ENCODE measurements at regions not wholly inside any gene's neighbourhood (a gene's known extent, or its start where the extent isn't known, plus 50 kb on each side); places are given as distances from the start of the nearest gene placed in this dataset.

DNA sequence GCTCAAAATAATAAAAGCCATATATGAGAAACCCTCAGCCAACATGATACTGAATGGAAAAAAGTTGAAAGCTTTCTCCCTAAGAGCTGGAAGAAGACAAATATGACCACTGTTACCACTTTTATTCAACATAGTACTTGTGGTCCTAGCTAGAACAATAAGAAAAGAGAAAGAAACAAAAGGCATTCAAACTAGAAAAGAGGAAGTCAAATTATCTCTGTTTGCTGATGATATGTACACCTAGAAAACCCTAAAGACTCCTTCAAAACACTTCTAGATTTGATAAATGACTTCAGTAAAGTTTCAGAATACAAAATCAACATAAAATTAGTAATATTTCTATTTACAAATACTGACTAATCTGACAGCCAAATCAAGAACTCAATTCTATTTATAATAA lies 328.8 kb upstream of the GCFC2 start:
- no TSS peak for BruUV-seq (replicated peaks)
- no peak for TF ChIP-seq SIN3A (IDR thresholded peaks at IDR 0.05; ENCODE audit: borderline replicate concordance, insufficient read depth, low read depth, low read length)
- TF ChIP-seq POLR2AphosphoS5 (IDR thresholded peaks at IDR 0.05; ENCODE audit: low read depth, low read length), result no peak
- no peak for TF ChIP-seq TCF7L2 (IDR thresholded peaks at IDR 0.05; ENCODE audit: low read depth, low read length)
- TF ChIP-seq, protein P1, sequence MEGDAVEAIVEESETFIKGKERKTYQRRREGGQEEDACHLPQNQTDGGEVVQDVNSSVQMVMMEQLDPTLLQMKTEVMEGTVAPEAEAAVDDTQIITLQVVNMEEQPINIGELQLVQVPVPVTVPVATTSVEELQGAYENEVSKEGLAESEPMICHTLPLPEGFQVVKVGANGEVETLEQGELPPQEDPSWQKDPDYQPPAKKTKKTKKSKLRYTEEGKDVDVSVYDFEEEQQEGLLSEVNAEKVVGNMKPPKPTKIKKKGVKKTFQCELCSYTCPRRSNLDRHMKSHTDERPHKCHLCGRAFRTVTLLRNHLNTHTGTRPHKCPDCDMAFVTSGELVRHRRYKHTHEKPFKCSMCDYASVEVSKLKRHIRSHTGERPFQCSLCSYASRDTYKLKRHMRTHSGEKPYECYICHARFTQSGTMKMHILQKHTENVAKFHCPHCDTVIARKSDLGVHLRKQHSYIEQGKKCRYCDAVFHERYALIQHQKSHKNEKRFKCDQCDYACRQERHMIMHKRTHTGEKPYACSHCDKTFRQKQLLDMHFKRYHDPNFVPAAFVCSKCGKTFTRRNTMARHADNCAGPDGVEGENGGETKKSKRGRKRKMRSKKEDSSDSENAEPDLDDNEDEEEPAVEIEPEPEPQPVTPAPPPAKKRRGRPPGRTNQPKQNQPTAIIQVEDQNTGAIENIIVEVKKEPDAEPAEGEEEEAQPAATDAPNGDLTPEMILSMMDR (IDR thresholded peaks at IDR 0.05), result no peak
- TF ChIP-seq, protein P2, sequence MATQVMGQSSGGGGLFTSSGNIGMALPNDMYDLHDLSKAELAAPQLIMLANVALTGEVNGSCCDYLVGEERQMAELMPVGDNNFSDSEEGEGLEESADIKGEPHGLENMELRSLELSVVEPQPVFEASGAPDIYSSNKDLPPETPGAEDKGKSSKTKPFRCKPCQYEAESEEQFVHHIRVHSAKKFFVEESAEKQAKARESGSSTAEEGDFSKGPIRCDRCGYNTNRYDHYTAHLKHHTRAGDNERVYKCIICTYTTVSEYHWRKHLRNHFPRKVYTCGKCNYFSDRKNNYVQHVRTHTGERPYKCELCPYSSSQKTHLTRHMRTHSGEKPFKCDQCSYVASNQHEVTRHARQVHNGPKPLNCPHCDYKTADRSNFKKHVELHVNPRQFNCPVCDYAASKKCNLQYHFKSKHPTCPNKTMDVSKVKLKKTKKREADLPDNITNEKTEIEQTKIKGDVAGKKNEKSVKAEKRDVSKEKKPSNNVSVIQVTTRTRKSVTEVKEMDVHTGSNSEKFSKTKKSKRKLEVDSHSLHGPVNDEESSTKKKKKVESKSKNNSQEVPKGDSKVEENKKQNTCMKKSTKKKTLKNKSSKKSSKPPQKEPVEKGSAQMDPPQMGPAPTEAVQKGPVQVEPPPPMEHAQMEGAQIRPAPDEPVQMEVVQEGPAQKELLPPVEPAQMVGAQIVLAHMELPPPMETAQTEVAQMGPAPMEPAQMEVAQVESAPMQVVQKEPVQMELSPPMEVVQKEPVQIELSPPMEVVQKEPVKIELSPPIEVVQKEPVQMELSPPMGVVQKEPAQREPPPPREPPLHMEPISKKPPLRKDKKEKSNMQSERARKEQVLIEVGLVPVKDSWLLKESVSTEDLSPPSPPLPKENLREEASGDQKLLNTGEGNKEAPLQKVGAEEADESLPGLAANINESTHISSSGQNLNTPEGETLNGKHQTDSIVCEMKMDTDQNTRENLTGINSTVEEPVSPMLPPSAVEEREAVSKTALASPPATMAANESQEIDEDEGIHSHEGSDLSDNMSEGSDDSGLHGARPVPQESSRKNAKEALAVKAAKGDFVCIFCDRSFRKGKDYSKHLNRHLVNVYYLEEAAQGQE (IDR thresholded peaks at IDR 0.05; ENCODE audit: insufficient read depth in 1 of 2, low read depth in 2 of 2, low read length in 1 of 2), result no peak
- intact Hi-C loops (cut with micrococcal nuclease; ENCODE audit: unreplicated experiment) (no loop called here), in situ Hi-C loops (cut with HindIII; ENCODE audit: low pct_unique_long_range_greater_than_20kb, low sequenced_read_pairs) (no loop called here)
- Histone ChIP-seq H3K4me3 (ENCODE audit: low read depth in 2 of 2, low read length in 2 of 2) (no peak overlapping the region), H3K27ac (ENCODE audit: low read length) (no peak overlapping the region), H3K27me3 (ENCODE audit: control insufficient read depth, insufficient read depth, low read length) (no peaks in the 10 kb centered on the region), H3K4me1 (ENCODE audit: control insufficient read depth, insufficient read depth, low read length) (no peaks in the 10 kb centered on the region), H3K9me3 (ENCODE audit: control insufficient read depth, insufficient read depth, low read depth, low read length) (no peaks in the 10 kb centered on the region), H3K36me3 (ENCODE audit: control insufficient read depth, insufficient read depth, low read length) (no peaks in the 10 kb centered on the region)
- DNase-seq (ENCODE audit: low read depth, low spot score) (no peak), ATAC-seq (no peak)
- CTCF ChIA-PET, result no interaction called here
- POLR2A ChIA-PET, result no interaction called here

DNA sequence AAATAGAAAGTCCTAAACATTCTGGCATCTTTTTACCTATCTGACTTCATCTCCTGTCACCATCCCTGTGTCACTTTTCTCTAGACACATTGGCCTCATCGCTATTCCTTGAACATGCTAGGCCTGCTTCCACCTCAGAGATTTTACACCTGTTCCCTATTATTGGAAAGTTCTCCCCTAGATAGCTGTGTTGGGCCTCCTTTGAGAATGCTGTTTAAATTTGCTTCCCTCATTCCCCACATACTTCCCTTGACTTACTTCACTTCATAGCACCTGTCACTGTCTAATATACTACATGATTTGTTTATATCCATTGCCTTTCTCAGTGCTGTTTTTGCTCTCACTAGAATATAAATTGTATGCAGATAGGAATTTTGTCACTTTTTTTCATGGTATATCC lies 317.0 kb upstream of the GCFC2 start:
- no peak for DNase-seq (ENCODE audit: low read depth, low spot score)
- H3K4me1 ChIP-seq (ENCODE audit: control insufficient read depth, insufficient read depth, low read length), result no peaks in the 10 kb centered on the region
- H3K27ac ChIP-seq (ENCODE audit: low read length), result no peak overlapping the region
- no peak for ATAC-seq
- in situ Hi-C loops (cut with HindIII; ENCODE audit: low pct_unique_long_range_greater_than_20kb, low sequenced_read_pairs), result no loop called here
- ChIA-PET CTCF (no interaction called here), POLR2A (no interaction called here)
- no peak overlapping the region for H3K4me3 ChIP-seq (ENCODE audit: low read depth in 2 of 2, low read length in 2 of 2)
- no TSS peak for BruUV-seq (replicated peaks)
- TF ChIP-seq POLR2AphosphoS5 (IDR thresholded peaks at IDR 0.05; ENCODE audit: low read depth, low read length) (no peak), SIN3A (IDR thresholded peaks at IDR 0.05; ENCODE audit: borderline replicate concordance, insufficient read depth, low read depth, low read length) (no peak), TCF7L2 (IDR thresholded peaks at IDR 0.05; ENCODE audit: low read depth, low read length) (no peak)
- TF ChIP-seq, protein P2 (IDR thresholded peaks at IDR 0.05; ENCODE audit: insufficient read depth in 1 of 2, low read depth in 2 of 2, low read length in 1 of 2), result no peak
- TF ChIP-seq, protein P1 (IDR thresholded peaks at IDR 0.05), result no peak
- no peaks in the 10 kb centered on the region for H3K36me3 ChIP-seq (ENCODE audit: control insufficient read depth, insufficient read depth, low read length)
- H3K27me3 ChIP-seq (ENCODE audit: control insufficient read depth, insufficient read depth, low read length), result no peaks in the 10 kb centered on the region
- H3K9me3 ChIP-seq (ENCODE audit: control insufficient read depth, insufficient read depth, low read depth, low read length), result peaks cover 9% of the 10 kb centered on the region
- intact Hi-C loops (cut with micrococcal nuclease; ENCODE audit: unreplicated experiment), result no loop called here

Measured in Panc1 (cell line).